Glutamatergic neuron (in vitro differentiated cells): ENCODE measurements at regions not wholly inside any gene's neighbourhood (a gene's known extent, or its start where the extent isn't known, plus 50 kb on each side); places are given as distances from the start of the nearest gene placed in this dataset.

Experiments used
- DNase-seq: peaks from one replicate; pipeline ENCODE4 v3.0.0; 2022
- H3K27ac Mint-ChIP-seq: one replicate; pipeline ENCODE4 v1.8.0; 2020; ENCODE audit warnings: mild to moderate bottlenecking, mixed read lengths, inconsistent platforms; ENCODE audit not compliant: unreplicated experiment
- H3K27me3 Mint-ChIP-seq: one replicate; pipeline ENCODE4 v1.8.0; 2020; ENCODE audit warnings: mild to moderate bottlenecking, moderate library complexity, mixed read lengths, inconsistent platforms; ENCODE audit not compliant: unreplicated experiment
- H3K36me3 Mint-ChIP-seq: one replicate; pipeline ENCODE4 v1.8.0; 2020; ENCODE audit warnings: mild to moderate bottlenecking, mixed read lengths, inconsistent platforms; ENCODE audit not compliant: unreplicated experiment
- H3K4me1 Mint-ChIP-seq: one replicate; pipeline ENCODE4 v1.8.0; 2020; ENCODE audit warnings: mild to moderate bottlenecking, low read depth, mixed read lengths, inconsistent platforms; ENCODE audit not compliant: unreplicated experiment
- H3K4me3 Mint-ChIP-seq: one replicate; pipeline ENCODE4 v1.8.0; 2020; ENCODE audit warnings: mild to moderate bottlenecking, mixed read lengths, inconsistent platforms; ENCODE audit not compliant: unreplicated experiment
- H3K9me3 Mint-ChIP-seq: one replicate; pipeline ENCODE4 v1.8.0; 2020; ENCODE audit warnings: mild to moderate bottlenecking, moderate library complexity, mixed read lengths, inconsistent platforms; ENCODE audit not compliant: unreplicated experiment
- CTCF ChIP-seq: fragments of 200-600 bp; sonication (generic); IDR thresholded peaks from one replicate; pipeline ENCODE4 v1.5.0; 2021; ENCODE audit not compliant: partially characterized antibody, unreplicated experiment

GRCh38 chr13:66021846-66022245 lies 1208.3 kb downstream of the PCDH9 start:
- Mint-ChIP-seq H3K27ac (no peak overlapping the region), H3K27me3 (peaks cover 2% of the 10 kb centered on the region), H3K4me1 (no peaks in the 10 kb centered on the region), H3K36me3 (no peaks in the 10 kb centered on the region), H3K4me3 (no peak overlapping the region), H3K9me3 (peaks cover 2% of the 10 kb centered on the region)
- TF ChIP-seq CTCF = no peak
- DNase-seq = no peak

GRCh38 chr13:66014771-66015170 lies 1215.4 kb downstream of the PCDH9 start:
- Mint-ChIP-seq H3K4me3 (no peak overlapping the region), H3K9me3 (no peaks in the 10 kb centered on the region), H3K4me1 (no peaks in the 10 kb centered on the region), H3K27ac (no peak overlapping the region), H3K36me3 (peaks cover 5% of the 10 kb centered on the region), H3K27me3 (peaks cover 4% of the 10 kb centered on the region)
- no peak for DNase-seq
- TF ChIP-seq CTCF = no peak

- DNase-seq = no peak
- Mint-ChIP-seq H3K27ac (no peak overlapping the region), H3K4me3 (no peak overlapping the region), H3K36me3 (peaks cover 6% of the 10 kb centered on the region), H3K9me3 (no peaks in the 10 kb centered on the region), H3K4me1 (no peaks in the 10 kb centered on the region), H3K27me3 (peaks cover 2% of the 10 kb centered on the region)
- no peak for TF ChIP-seq CTCF
Observed at GRCh38 chr13:66009241-66009640, 1220.9 kb downstream of the PCDH9 start.

GRCh38 chr13:66003558-66003957 lies 1226.6 kb downstream of the PCDH9 start:
- H3K36me3 Mint-ChIP-seq = peaks cover 10% of the 10 kb centered on the region
- no peaks in the 10 kb centered on the region for H3K9me3 Mint-ChIP-seq
- no peaks in the 10 kb centered on the region for H3K4me1 Mint-ChIP-seq
- TF ChIP-seq CTCF = no peak
- no peak for DNase-seq
- H3K4me3 Mint-ChIP-seq = no peak overlapping the region
- no peaks in the 10 kb centered on the region for H3K27me3 Mint-ChIP-seq
- no peak overlapping the region for H3K27ac Mint-ChIP-seq

GRCh38 chr13:66001140-66001539 lies 1229.0 kb downstream of the PCDH9 start:
- H3K27ac Mint-ChIP-seq = no peak overlapping the region
- peaks cover 10% of the 10 kb centered on the region for H3K36me3 Mint-ChIP-seq
- H3K9me3 Mint-ChIP-seq = no peaks in the 10 kb centered on the region
- no peaks in the 10 kb centered on the region for H3K27me3 Mint-ChIP-seq
- H3K4me3 Mint-ChIP-seq = no peak overlapping the region
- H3K4me1 Mint-ChIP-seq = no peaks in the 10 kb centered on the region
- DNase-seq = no peak
- TF ChIP-seq CTCF = no peak
